G401.6 (cell line): ENCODE measurements at regions not wholly inside any gene's neighbourhood (a gene's known extent, or its start where the extent isn't known, plus 50 kb on each side); places are given as distances from the start of the nearest gene placed in this dataset.

Experiments used
- FAIRE-seq: peaks from 2 replicates; lab custom pipeline; 2012; peaks lifted over from hg19 to GRCh38; lab: Jason Lieb, UNC

DNA sequence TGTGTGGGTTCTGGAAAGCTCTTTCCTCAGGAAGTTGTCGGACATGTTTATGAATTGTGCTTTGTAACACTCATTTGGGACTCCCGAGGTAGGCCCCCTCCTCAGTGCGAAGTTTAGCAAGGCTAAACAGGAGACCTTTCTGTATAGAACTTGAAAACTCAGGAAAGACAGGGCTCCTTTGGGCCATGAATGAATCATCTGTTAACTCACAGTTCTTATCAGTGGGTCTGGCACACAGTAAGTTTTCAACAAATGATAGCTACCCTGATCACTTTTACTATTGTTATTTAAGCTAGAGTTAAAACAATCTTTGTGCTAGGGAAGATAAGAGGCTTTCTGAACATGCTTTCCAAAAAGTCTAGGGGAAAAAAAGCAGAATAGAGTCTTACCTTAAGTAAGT lies 430.5 kb upstream of the ETAA1 start:
- no peak for FAIRE-seq

DNA sequence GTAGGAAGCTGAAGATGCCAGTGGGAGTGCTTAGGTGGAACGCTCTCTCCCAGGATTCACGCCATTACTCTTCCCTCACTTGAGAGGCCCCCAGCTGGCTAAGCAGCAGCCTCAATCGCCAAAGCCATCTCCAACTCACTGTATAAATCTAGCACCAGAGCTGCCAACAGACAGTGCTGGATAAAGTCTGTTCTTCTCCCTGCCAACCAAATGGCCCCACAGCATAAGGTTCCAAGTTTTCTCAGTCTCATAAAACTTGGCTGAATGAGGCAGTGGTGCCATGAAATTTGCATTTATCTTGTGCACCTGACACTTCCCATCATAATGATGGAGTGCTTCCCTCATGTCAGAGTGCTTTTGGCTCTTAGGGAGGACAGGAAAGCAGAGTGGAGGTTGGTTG lies 428.2 kb upstream of the ETAA1 start:
- no peak for FAIRE-seq

DNA sequence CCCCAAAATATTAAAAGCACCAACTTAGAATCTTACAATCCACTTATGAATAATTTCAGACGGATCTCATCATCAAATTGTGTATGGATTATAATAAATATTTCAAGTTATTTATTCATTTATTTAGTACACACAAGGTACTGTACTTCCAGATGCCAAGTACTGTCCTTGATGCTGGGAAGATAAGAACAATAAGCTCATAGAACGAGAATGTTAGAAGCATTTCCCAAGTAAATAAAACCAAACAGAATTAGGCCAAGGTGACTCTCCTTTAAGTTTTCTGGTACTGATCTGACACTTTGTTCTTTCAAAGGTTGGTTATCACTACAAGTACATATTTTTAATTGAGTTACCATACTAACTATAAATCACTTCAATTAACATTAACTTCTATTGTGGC lies 416.1 kb upstream of the ETAA1 start:
- no peak for FAIRE-seq

DNA sequence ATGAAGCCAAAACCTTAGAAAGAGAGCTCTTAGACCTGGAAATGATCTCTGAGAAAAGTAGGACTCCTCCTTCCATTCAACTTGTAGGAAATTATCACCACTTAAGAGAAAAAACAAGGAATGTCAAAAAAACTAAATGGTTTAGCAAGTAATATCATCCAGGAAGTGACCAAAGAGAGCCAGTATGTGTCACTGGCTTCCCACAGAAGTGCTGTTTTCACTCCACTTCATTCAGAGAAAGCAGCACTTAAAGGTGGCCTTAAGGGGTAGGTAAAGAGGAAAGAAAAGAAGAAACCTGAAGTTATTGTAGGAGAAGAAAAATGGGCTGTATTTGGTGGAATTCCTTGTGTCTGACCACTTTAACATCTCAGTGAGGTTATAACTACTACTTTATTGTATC lies 414.4 kb upstream of the ETAA1 start:
- FAIRE-seq: no peak

DNA sequence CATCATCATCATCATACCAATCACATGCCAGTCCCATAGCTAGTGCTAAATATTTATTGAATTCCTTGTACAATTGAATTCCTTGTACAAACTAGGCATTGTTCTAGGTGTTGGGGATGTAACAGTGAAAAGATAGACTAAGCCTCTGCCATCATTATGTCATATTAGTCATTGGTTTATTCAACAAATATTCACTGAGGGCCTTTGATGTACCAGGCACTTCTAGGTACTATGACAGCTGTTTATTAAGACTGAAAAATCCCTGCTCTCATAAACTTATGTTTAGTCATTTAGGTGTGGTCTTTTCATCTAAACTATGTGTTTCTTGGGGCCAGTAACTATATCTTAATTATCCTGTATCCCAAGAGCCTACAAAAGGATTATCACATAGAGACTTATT lies 412.3 kb upstream of the ETAA1 start:
- no peak for FAIRE-seq

DNA sequence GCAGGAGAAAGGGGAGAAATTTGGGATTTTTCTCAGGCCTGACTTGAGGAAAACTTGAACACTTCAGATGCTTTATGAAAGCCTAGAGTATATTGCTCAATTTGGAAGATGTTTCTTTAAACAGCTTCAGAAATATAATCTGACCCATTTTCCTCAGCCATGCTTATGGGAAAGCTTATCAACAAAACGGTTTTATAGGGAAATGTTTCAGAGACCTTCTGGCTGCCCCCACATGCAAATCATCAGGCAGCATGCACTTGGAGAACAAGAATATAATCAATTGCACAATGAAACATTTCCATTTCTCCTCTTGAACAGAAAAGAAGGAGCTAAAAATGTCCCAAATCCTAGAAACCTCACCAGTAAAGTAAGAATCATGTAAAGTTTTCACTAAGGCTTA lies 411.2 kb upstream of the ETAA1 start:
- no peak for FAIRE-seq

DNA sequence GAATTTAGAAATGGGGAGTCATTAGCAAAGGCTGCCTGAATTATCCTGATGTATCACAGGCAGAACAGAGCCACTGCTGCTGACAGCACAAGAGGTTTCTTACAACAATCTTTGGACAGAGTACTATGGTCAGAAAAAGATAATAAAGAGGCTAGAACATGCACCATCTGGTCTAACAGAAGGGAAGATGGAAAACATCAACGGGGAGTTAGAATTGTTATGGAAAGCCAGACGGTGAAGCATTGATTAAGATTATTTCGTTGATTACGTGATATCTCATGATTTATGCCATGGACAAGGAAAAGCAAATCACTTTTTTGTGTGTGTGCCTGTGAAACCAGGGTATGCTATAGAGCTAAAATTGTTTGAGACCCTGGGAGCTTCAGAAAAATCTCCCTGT lies 409.4 kb upstream of the ETAA1 start:
- no peak for FAIRE-seq

DNA sequence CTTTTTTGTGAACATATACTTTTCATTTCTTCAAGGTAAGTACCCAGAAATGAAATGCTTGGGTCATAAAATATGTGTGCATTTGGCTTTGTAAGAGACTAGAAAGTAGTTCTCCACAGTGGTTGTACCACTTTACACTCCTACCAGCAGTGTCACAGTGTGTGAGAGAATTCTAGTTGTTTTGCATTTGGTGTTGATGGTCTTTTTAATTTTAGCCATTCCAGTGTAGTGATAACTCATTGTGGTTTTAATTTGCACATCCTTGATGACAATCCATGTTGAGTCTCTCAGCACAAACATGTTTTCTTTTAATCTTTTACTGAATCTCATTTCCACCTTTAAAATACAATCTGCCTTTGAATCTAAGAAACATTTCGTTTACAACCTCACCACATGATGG lies 402.5 kb upstream of the ETAA1 start:
- FAIRE-seq: no peak

DNA sequence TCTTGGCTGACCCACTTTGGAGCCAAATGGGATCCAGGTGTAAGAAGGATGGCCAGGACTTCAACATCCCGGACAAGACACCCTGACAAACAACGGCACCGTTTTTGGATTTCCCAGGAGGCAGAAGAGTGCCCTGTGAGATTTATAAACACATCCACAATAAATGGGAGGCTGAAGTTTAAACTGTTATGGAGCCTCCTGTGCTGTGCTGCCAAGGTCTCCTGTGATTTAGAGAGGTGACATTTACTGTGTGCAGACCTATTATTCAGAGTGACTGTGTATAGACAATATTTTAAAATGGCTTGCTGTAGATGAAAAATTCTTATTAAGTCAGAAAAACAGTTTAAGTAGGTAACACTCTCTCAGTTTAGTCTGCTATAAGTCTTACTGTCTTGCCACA lies 401.5 kb upstream of the ETAA1 start:
- no peak for FAIRE-seq

DNA sequence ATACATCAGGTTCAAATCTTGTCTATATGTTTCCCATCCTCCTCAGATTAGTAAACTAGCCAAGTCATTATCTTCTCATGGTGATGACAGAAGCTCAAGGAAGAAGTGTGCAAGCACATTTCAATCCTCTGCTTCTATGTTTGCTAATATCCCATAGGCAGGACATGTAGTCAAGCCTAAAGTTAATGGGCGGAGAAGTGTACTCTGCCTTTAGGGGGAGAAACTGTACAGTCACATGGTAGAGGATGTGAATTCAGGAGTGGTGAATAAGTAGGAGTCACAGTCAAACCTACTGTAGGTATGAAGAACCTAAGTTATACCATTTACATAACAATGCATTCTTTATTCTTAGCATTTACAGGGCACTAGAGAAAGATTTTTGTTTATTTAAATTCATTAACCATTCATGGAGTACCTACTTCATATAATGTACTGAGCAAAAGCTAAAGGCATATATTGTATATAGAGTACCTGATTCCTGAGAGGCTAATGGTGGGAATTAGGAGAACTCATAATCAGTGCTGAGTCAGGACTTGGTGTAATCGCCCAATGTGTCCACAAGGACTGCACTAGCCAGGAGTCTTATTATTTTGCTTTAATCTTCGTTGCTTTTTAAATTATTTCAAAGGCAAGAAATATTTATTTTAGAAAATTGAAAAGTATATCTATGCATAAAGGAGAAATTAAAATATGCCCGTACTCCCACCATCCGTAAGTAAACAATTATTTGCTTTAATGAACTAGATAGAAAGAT lies 394.3 kb upstream of the ETAA1 start:
- FAIRE-seq: no peak

DNA sequence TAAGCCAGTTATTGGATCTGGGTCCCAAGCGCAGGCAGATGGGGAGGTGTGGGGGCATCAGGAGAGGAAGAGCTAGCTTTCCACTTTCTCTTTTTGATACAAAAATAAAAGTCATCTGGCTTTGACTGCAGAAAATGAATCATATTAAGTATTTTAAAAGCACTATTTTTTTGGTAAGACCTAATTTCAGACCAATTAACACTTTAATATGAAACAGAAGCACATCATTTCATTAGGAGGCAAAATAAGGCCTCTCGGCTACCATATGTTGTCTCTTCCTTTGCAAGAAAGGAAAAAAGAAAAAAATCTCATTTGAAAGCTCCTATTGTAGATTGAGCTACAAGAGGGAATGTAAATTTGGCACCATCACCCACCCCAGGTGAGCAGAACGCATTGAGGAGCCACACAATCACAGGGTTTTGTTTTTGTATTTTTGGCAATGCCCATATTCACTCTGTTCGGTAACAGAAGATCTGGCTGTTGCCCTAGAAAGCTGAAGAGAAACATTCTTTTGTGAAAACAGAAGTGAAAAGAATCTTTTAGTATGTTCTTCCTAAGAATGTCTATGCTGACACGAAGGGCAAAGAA lies 390.7 kb upstream of the ETAA1 start:
- FAIRE-seq: no peak

DNA sequence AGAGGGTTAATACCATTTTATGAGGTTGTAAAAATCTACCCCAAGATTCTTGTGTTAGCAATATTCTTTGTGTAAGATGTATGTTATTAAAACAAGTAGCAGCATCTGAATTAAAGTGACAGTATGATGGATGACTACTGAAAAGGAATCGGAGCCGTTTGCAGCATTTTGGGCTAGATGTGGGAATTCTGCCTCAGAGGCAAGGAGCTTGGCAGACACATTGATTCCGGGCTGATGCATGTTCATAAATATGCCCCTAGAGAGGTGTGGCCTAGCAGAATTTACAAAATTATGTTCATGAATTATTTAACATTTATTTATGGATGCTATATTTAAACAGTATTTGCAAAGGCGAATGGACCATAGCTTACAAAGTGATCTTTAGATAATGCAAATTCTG lies 389.0 kb upstream of the ETAA1 start:
- FAIRE-seq: no peak

DNA sequence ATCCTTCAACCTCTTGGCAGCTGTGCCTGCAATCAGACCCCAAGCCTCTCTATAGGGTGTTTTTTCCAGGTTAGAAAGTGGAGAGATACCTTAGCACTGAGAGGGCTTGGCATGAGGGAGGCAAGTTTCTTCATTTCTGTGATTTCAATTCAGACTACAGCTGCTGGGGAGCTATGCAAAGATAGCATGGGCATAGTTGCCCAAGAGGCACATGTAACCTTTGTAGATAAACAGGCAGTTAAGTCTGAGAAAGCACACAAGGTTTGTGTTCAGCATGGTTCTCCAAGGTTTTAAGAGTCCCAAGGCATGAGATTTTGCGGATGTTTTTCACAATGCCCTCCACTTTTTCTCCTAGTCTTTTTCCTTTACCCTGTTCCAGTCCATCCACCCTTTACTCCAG lies 385.0 kb upstream of the ETAA1 start:
- no peak for FAIRE-seq

DNA sequence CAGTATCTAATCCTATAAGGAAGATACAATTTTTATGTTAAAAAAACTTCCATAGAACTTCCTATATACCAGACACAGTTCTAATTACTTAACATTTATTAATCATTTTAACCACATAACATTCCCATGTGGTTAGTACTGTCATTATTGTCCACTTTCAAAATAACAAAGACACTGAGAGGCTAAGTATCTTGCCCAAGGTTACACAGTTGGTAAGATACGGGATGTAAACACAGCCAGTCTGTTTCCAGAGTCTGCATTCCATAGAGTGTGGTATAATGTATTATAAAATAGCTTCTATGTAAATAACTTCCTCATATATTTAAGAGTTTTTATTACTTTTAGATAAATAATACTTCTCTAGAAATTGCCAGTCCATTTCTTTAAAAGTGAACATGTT lies 383.3 kb upstream of the ETAA1 start:
- FAIRE-seq: no peak

DNA sequence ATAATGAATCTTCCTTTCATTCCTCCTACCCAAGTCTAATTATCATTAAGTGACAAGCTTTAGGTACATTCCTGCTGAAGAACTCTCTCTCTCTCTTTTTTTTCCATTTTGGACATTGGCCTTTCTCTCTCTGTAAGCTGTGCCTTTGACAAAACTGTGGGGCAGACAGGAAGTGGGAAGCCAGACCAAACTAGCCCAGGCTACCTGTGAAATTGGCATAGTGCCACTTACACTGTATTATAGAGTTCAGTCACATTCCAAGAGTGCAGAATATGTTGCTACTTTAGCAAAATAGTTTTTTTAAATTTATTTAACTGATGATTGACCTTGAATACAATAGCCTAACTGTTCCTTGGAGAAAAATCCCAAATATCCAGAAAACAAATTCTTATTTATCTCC lies 381.5 kb upstream of the ETAA1 start:
- FAIRE-seq: no peak

DNA sequence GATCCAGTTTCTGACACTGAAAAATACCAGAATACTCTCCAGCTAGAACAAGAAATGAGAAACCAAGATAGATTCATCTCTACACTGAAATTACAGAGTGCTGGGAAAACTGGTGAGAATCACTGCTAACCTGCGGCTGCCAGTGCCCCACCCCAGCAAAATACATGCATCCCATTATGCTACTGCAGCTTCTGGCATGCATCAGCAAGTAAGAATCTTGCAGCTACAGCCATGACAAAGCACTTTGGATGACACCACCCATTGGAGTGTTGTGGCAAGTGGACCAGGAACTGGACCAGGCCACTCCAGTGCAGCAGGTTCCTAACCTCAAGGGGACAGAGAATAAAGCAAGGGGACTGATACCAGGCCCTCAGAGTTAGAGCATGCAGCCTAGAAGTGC lies 378.8 kb upstream of the ETAA1 start:
- no peak for FAIRE-seq

DNA sequence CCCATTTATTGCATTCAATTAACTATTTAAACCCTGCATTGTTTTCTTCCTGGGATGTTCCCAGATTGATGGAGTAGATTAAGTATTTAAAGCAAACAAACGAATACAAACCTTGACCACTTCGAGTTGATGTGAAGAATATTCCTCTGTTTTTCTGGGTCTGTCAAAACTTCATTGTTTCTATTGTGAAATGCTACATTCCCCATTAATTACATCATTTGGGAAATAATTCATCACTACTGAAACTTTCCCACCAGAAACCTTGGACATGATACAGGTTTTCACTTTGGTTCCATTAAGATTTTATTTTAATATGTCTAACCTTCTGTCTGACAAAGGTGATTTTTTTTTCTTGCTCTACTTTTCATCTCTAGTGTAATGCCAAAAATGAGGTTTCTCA lies 365.1 kb upstream of the ETAA1 start:
- FAIRE-seq: no peak

DNA sequence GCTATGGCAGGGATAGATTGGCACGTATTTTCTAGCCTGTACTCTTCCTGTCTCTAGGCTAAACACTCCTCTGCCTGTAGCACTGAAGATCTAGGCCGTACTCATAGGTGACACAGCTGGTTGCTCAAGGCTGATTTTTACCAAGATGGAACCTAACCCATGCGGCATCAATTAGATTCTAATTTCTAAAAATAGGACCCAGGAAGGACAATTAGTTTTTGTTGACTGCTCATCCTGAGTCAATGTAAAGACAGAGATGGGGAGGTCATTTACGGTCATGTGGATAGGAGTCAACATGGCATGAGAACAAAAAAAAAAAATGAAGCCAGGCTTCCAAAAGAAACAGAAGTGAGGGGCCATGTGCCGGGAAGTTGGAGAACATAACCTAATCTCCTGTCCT lies 360.7 kb upstream of the ETAA1 start:
- no peak for FAIRE-seq

DNA sequence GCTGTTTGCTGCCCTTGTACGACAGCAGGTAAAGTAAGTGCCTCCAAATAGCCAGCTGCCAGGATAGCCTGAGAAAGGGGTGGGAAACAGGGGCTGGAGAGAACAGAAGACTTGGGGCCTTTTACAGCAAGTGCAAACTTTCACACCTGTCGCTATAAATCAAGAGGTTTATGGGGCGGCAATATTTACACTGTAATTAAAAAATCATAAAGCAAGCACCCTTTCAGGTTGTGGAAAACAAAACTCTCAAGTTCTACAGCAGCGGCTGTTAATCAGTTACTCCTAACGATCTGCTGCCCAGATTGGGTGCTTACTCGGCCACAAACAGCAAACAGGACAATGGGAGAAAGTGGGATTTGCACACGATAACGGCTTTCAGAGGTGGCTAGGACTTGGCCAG lies 359.5 kb upstream of the ETAA1 start:
- FAIRE-seq: no peak

DNA sequence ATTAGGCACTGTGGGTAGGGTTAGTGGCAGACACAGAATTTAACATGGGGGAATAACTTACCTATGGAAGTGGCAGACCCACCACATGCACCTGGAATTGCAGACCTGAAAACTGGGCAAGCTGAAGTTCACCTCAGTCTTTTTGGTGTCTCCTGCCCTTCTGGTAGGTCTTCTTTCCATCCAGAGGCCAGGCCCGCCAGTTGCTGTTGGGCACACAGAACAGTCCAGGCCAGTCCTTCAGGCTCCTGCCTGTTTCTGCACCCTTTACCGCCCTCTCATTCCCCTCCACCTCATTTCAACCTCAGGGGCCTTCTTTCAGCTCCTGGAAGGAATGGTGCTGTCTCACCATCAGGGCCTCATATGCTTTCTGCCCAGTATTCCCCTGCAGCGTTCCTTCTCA lies 358.9 kb upstream of the ETAA1 start:
- FAIRE-seq: no peak

DNA sequence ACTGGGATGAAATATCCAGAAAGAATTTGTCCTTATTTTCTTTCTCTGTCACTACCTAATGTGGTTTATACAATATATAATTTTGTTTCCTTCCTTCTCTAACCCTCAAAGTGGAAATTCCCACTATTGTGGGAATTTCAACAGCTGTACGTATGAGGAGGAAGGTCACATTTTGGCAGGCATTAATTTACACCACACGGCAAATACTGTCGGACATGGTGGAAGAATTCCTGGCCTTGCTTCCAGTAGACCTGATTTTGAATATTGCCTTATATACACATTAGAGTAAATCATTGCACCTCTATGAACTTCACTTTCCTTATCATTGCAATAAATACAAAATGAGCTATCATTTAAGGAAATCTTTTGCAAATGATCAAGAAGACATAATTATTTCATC lies 358.1 kb upstream of the ETAA1 start:
- no peak for FAIRE-seq

DNA sequence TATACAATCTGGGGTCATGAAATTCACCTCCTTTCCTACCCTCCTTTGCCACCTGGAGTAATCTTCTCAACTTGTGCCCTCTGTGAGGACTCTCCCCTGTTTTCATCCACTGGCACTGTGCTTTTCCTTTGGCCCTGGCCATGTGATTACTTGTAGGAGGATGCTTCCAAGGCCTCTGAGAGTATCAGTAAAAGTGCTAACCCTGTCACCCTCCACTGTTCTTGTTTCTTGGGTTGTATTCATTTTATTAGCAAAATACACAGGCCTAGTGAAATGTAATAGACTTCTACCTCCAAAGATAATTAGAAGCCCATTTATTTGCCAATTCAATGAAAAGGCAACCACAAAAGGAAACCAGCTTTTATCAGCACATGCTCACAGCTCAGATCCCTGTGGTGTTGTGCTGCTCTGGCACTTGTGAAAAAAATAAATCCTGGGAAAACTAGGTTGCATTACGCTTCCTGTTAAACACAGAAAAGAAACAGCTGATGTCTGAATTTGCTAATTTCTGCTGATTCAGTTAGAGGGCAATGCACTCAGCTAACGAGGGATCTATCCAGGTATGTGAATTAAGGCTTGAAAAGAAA lies 357.5 kb upstream of the ETAA1 start:
- FAIRE-seq: no peak

DNA sequence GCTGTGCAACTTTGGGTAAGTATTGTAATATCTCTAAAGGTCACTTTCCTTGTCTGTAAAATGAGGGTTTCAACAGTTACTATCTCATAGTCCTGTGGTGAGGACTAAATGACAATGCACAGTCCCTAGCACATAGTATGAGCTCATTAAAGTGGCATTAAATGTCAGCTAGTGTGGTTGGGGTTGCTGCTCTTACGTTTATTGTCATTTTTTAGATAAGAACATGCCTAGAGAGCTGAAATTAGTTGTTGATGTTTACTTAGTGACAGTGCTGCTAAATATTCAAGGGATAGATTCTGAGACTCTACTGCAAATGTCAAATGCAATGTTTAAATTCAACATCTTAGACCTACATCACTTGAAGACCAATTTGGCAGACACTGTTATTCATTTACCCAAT lies 356.1 kb upstream of the ETAA1 start:
- FAIRE-seq: no peak

DNA sequence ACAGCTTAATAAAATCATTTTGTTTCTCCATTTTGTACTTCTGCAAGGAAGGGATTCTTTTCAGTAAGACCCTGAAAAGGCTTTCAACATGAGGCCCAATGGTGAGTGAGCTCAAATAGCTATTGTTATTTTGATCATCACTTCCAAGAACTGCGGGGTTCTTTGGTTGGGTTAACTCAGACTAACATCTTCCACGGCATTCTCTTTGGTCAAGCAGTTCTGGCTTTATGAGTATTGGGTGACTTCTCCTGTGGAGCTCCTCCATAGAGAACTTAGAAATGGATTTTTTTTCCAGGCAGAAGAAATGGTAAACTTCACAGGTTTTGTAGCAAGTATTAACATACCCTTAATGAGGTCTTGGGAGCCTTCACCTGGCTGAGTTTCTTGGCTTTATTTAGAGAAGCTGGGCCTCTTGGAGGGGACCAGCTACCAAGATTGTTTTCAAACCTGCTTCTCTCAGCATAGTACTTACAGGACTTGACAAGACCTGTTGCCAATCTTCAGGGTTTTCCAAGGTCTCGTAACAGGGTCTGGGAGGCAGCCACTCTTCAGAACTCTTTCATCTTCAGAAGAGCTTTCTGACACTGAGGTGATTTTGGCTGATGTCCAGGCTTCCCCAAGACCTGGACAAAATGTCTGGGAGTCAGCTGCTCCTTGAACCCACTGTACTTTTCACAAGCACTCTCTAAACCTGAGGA lies 353.2 kb upstream of the ETAA1 start:
- no peak for FAIRE-seq
